HG02973 (cell line): ENCODE measurements at regions not wholly inside any gene's neighbourhood (a gene's known extent, or its start where the extent isn't known, plus 50 kb on each side); places are given as distances from the start of the nearest gene placed in this dataset.
"Not testable (repeated sequence)": the region's sequence is repeated elsewhere in the genome, so short reads cannot be mapped to it uniquely, and the experiment has no call there.

Experiments used
- ATAC-seq: cut with Tn5 transposase; IDR thresholded peaks from one replicate; pipeline ENCODE4 v1.9.1; 2021; ENCODE audit warnings: moderate library complexity; ENCODE audit not compliant: unreplicated experiment

- ATAC-seq, result no peak
Measured at GRCh38 chr3:151599103-151599672, 134.5 kb upstream of the AADACL2 start.

- no peak for ATAC-seq
Measured at GRCh38 chr3:151596940-151597339, 136.1 kb upstream of the IGSF10 start.

- ATAC-seq, result no peak
Measured at GRCh38 chr3:151593928-151594327, 133.1 kb upstream of the IGSF10 start.

GRCh38 chr3:151592287-151592686, 131.4 kb upstream of the IGSF10 start:
- ATAC-seq, result no peak

GRCh38 chr3:151591441-151591840, 130.6 kb upstream of the IGSF10 start:
- ATAC-seq, result no peak

- no peak for ATAC-seq
Measured at GRCh38 chr3:151589311-151589710, 128.4 kb upstream of the IGSF10 start.

GRCh38 chr3:151587659-151588058, 126.8 kb upstream of the IGSF10 start:
- not testable (repeated sequence) for ATAC-seq

- ATAC-seq, result peak; percentile 71
Measured at GRCh38 chr3:151584566-151584965, 123.7 kb upstream of the IGSF10 start.

GRCh38 chr3:151581035-151581434, 120.2 kb upstream of the IGSF10 start:
- ATAC-seq, result no peak

GRCh38 chr3:151580591-151580990, 119.7 kb upstream of the IGSF10 start:
- no peak for ATAC-seq

GRCh38 chr3:151579571-151580270, 118.9 kb upstream of the IGSF10 start:
- no peak for ATAC-seq

- ATAC-seq, result no peak
Measured at GRCh38 chr3:151578495-151578894, 117.6 kb upstream of the IGSF10 start.

GRCh38 chr3:151576511-151577137, 115.8 kb upstream of the IGSF10 start:
- no peak for ATAC-seq

GRCh38 chr3:151568184-151568583, 107.3 kb upstream of the IGSF10 start:
- ATAC-seq, result no peak

GRCh38 chr3:151567477-151567876, 106.6 kb upstream of the IGSF10 start:
- no peak for ATAC-seq

- ATAC-seq, result no peak
Measured at GRCh38 chr3:151564261-151564660, 103.4 kb upstream of the IGSF10 start.

- ATAC-seq, result no peak
Measured at GRCh38 chr3:151563305-151563704, 102.4 kb upstream of the IGSF10 start.

GRCh38 chr3:151562891-151563290, 102.0 kb upstream of the IGSF10 start:
- no peak for ATAC-seq

GRCh38 chr3:151561878-151562277, 101.0 kb upstream of the IGSF10 start:
- no peak for ATAC-seq

- no peak for ATAC-seq
Measured at GRCh38 chr3:151560738-151561137, 99.9 kb upstream of the IGSF10 start.

GRCh38 chr3:151559736-151560135, 98.9 kb upstream of the IGSF10 start:
- no peak for ATAC-seq

GRCh38 chr3:151558661-151559060, 97.8 kb upstream of the IGSF10 start:
- ATAC-seq, result no peak
